Hematopoietic multipotent progenitor cell treated with erythropoietin and hydrocortisone succinate and interleukin-3 and kit ligand, for 8 days (in vitro differentiated cells): ENCODE measurements at regions not wholly inside any gene's neighbourhood (a gene's known extent, or its start where the extent isn't known, plus 50 kb on each side); places are given as distances from the start of the nearest gene placed in this dataset.
"Not testable (repeated sequence)": the region's sequence is repeated elsewhere in the genome, so short reads cannot be mapped to it uniquely, and the experiment has no call there.

ENCODE experiments used
- DNase-seq: peaks from one replicate; pipeline ENCODE4 v3.0.0-alpha.2; 2015

GRCh38 chr18:60060026-60060425 lies 160.2 kb downstream of the PMAIP1 start:
- no peak for DNase-seq

GRCh38 chr18:60059216-60059615 lies 159.4 kb downstream of the PMAIP1 start:
- DNase-seq: no peak

GRCh38 chr18:60053747-60054304 lies 154.0 kb downstream of the PMAIP1 start:
- peak; percentile 23 for DNase-seq

- DNase-seq: no peak
These were observed 151.0 kb downstream of the PMAIP1 start for GRCh38 chr18:60050821-60051220.

GRCh38 chr18:60049172-60049571 lies 149.4 kb downstream of the PMAIP1 start:
- no peak for DNase-seq

- DNase-seq: no peak
These were observed 147.8 kb downstream of the PMAIP1 start for GRCh38 chr18:60047556-60047955.

GRCh38 chr18:60044290-60045006 lies 144.7 kb downstream of the PMAIP1 start:
- DNase-seq: no peak

- no peak for DNase-seq
These were observed 141.2 kb downstream of the PMAIP1 start for GRCh38 chr18:60040971-60041370.

- DNase-seq: no peak
These were observed 138.9 kb downstream of the PMAIP1 start for GRCh38 chr18:60038731-60039130.

GRCh38 chr18:60027397-60027796 lies 127.6 kb downstream of the PMAIP1 start:
- DNase-seq: no peak

GRCh38 chr18:60024857-60025256 lies 125.1 kb downstream of the PMAIP1 start:
- DNase-seq: no peak

GRCh38 chr18:60024345-60024744 lies 124.5 kb downstream of the PMAIP1 start:
- no peak for DNase-seq

- no peak for DNase-seq
These were observed 123.0 kb downstream of the PMAIP1 start for GRCh38 chr18:60022671-60023276.

GRCh38 chr18:60021556-60021955 lies 121.8 kb downstream of the PMAIP1 start:
- no peak for DNase-seq

GRCh38 chr18:60020107-60020925 lies 120.5 kb downstream of the PMAIP1 start:
- no peak for DNase-seq

- no peak for DNase-seq
These were observed 119.7 kb downstream of the PMAIP1 start for GRCh38 chr18:60019463-60019840.

GRCh38 chr18:60018618-60019462 lies 119.0 kb downstream of the PMAIP1 start:
- DNase-seq: no peak

GRCh38 chr18:60018134-60018533 lies 118.3 kb downstream of the PMAIP1 start:
- DNase-seq: not testable (repeated sequence)

GRCh38 chr18:60017371-60017770 lies 117.6 kb downstream of the PMAIP1 start:
- DNase-seq: no peak

GRCh38 chr18:60015826-60016225 lies 116.0 kb downstream of the PMAIP1 start:
- DNase-seq: not testable (repeated sequence)

- not testable (repeated sequence) for DNase-seq
These were observed 113.4 kb downstream of the PMAIP1 start for GRCh38 chr18:60013148-60013547.

- no peak for DNase-seq
These were observed 111.2 kb downstream of the PMAIP1 start for GRCh38 chr18:60010984-60011383.

GRCh38 chr18:60010513-60010912 lies 110.7 kb downstream of the PMAIP1 start:
- no peak for DNase-seq
